ENCODE measurements at regions not wholly inside any gene's neighbourhood (a gene's known extent, or its start where the extent isn't known, plus 50 kb on each side); places are given as distances from the start of the nearest gene placed in this dataset.

DNA sequence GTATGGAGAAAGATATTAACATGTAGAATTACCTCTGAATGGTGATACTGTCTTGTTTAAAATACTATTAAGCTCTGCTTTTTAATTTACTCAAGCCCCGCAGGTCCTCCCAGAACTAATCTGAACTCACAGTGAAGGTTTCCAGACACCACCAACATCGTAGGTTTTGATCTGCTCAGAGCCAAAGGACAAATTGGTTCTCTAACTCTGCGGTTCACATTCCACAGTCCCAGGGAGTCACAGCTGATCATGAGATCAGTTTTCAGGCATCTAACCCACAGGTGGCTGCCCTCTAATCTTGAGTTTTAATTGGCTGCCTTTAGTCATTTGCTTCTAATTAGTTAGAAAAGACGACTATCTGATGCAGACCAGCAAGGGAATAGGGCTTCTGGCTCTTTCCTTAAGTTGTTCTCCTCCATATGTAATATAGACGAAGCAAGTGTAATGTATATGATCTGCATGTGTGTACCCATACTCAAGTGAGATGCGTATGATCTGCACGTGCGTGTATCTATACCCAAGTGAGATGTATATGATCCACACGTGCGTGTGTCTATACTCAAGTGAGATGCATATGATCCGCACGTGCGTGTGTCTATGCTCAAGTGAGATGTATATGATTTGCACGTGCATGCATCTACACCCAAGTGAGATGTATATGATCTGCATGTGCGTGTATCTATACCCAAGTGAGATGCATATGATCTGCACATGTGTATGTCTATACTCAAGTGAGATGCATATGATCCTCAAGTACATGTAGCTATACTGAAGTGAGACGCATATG, 331.5 kb upstream of the NPVF start:
- no peak for DNase-seq

DNA sequence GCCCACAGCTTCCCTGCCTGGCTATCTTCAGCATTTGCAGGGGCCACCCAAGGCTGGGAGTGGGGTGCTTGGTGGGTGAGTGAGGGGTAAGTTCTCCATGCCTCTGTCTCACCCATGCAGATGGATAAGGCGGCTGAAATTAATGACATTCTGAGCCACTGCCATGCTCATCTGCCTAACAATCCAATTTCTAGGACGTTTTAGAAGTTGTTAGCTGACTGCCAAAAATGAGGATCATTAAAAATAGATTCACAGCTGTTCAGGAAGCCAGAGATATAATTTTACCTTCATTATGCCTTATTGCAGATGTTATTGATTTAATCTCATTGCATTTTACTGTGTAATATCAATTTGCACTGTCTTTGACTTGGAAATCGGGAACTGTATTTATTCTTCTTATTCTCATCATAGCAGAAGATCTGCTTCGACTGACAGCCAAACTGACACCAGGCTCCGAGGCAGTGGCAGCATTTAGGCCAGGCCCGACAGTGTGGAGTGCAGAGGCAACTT, 334.4 kb upstream of the NPVF start:
- DNase-seq, result no peak

DNA sequence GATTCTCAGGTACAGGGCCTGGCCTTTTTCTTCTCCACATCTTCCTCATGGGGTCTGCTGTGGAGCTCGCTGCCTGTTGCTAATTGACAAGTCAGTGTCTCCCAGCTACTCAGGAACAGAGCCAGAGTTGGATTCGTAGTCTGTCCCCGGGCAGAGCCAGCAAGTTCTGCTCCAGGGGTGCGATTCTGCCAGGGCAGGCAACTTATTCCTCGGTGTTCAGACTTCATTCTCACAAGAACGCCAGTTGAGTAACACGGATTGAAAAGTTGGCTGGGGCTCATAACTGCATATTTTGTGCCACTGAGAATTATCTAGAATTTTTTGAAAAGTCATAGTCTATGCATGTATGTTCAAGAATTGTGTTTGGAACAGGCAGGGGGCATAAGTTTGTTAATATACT, 336.7 kb upstream of the NPVF start:
- no peak for DNase-seq

DNA sequence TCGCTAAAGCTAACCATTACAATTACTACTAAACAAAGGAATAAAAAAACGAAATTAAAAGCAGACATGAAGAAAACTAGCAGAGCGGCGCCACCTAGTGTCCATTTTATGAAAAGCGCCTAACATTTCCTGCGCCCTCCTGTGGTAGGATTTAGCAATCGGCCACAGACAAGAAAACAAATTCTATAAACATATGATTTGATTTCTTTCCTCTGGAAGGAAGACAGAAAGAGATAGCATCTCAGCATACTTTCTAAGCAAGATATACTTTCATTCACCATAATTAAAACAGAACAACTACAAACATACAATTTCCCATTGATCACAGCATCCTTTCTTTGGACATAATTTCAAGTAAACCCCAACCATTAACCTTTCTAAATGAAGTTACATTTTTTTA, 337.7 kb upstream of the NPVF start:
- DNase-seq, result no peak

DNA sequence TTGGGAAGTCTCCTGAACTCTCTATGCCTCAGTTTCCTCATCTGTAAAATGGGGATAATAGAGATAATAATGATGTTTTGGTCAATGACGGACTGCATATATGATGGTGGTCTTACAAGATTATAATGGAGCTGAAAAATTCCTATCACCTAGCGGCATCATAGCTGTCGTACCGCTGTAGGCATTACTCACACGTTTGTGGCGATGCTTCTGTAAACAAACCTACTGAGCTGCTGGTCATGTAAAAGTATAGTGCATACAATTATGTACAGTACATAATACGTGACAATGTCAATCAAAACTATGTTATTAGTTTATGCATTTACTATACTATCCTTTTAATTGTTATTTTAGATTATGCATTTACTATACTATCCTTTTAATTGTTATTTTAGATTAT, 339.1 kb upstream of the NPVF start:
- no peak for DNase-seq

DNA sequence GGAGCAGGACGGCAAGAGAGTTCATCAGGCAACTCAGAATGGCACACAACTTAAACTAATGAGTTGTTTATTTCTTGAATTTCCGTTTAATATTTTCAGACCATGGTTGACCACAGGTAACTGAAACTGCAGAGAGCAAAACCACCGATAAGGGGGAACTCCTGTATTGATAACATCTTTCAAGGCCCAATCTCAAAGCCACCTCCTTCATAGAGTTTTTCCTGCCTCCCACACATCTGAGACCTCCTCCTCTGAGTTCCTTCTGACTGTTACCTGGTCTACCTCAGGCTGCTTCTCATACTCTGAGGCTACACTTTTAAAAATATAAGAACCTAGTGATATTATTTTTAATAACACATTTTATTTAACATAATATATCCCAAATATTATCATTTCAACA, 341.5 kb upstream of the NPVF start:
- DNase-seq, result no peak

DNA sequence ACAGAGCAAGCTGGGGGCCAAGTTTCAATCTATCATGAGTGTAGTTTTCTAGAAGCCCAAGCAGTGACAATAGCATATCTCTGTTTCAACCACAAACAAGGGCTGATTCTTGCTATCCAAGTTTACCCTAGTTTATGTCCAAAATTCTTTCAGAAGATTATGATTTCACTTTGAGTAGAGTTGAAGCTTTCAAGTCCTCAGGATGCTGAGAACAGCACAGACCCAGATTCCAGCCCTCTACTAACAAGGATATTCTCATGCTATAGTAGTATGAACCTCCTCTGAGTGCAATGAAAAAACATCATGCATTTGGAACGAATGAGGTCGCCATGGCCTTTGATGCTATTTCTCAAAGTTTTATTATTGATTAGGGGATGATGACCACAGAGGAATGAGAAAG, 344.1 kb upstream of the NPVF start:
- no peak for DNase-seq

DNA sequence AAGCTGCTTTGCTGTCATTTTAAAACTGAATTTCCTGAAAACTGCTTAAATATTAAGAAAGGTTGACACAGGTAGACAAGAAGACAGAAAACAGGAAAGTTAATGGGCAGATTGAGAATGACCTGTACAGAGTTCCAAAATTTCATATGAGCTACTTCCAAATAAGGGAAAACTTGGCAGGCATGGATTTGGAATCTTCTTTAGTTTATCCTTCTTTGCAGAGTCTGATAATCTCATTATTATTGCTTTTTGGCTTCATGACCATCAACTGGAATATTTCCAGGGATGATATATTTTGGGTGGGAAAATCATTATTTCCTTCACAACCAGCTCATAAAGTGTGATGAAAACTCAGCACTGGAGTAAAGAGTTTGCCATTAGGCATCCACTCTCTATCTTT, 346.5 kb upstream of the NPVF start:
- no peak for DNase-seq

DNA sequence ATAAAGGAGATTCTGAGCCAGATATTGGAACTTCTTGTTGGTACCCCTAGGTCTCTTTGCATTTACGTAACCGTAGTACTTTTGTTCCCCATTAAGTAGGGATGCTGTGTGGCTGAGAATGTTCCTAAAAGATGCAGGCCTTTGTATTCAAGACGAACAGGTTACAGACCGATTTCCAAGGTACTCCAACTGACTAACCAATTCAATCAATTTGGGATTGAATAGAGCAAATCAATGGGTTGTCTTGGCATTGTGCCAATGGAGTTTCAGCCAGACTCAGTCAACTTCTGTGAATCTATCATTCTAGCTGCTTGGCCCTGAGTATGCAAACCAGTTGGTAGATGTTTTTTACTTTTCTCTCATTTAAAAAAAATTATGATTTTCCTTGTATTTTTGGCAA, 347.3 kb upstream of the NPVF start:
- DNase-seq, result no peak

DNA sequence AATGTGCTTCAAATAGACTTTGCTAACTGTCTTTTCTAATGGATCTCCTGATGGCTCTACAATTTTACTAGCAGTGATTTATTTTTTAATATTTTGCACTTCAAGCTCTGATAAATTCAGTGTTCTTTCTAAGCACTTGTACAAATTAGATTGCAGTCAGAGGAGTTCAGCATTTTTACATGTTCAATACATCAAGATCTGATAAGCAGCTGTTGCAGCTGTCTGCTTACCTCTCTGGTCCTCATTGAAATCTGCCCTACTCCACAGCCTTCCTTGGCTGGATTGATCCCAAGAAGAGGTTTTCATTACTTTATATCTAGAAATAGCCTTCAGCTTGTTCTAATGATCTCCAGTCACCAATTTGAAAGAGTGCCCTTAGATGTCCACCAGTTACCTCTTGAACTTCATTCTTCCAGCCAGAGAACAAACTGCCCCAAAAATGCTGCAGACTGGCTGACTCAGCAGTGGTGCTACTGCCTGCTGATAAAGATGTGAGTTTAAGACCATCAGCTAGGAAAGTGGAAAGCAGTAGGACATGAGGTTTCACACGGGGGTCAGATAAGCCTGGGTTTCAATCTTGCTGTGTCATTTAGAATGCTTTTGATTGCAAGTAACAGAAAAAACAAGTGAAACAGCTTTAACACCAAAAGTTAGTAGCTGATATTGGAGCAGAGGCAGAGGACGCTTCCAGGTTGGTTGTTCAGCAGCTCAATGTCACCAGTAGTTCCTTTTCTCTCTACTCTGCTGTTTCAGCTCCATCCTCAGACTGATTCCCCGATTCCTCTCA, 350.9 kb upstream of the NPVF start:
- no peak for DNase-seq

DNA sequence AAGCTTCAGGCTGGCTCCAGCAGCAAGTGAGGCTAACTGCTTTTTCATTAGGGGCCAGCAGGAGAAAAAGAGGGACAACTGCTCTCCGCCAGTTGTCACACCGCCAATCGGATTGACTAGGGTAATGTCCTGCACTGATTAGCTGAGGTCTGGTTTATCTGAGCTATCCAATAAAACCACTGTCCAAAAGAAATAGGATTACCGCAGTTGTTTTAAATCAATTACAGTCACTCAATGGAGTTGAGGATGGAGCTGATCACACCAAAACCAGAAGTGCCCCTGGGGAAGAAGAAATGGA, 351.4 kb upstream of the NPVF start:
- no peak for DNase-seq

DNA sequence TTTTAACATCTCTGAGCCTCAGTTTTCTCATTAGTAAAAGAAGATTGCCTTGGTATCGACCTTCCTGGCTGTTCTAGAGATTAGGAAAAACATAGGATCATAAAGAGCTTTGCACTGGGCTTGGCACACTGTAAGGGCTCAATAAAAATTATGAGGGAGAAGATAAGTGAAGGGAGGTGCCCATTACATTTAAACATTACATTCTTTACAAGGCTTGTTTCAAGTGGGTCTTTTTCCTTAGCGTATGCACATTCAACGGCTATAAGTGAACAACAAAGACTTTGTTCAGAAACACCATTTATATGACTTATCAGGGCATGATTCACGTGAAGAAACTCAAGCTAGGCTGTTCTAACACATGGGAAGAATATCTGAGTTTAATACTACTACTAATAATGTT, 351.9 kb upstream of the NPVF start:
- DNase-seq, result no peak

DNA sequence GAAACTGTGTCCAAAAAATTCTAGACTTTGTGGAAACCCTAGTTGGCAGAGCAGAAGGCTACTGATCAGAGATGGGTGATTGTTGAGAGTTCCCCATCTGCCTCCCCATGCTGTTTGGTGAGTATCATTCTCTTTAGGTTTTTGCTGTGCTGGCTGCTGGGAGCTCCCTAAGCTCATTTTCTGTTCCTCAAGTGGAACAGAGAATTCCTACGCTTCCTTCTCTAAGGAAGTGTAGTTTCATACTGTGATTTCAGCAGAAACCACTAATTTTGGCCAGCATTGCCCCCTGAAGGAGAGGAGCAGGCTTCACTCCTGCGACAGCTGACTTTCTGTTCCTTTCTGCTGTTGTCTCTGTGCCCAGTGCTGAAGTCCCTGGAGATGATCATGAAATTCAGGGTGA, 355.3 kb upstream of the NPVF start:
- DNase-seq, result no peak

DNA sequence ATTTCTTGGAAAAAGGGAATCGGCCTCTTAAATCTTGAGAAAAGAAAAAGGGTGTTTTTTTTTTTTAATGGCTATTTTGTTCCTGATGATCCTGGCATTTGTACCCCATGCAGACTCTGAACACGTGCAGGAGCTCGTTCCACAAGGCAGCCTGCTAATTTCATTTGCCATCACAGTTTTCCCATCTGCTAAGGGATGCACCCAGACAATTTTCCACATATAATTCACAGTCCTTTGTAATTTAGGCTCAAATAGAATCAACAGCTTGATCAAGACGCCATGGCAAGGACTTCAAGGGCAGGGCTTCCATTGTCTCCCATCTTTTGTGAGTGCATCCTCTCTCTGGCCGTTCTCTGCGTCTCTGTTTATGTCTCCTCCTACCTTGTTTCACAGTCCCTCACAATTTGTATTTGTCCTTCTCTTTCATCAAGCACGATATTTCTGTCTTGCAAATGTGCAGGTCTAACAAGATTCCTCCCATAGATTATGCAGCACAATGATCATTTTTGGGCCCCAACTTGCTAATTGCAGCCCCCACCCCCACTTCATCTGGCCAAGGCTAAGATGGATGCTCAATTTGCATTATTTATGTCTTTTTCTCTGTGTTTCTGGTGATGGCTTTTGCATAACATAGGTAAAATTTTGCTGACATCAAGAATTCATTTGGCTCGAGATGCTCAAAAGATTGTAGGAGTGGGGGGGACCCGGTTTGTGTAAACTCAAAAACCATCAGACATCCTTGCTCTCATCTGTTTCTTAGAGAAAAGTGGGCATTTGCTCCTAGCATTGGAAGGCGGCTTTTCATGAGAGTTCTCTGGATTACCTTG, 356.0 kb upstream of the NPVF start:
- DNase-seq, result no peak

DNA sequence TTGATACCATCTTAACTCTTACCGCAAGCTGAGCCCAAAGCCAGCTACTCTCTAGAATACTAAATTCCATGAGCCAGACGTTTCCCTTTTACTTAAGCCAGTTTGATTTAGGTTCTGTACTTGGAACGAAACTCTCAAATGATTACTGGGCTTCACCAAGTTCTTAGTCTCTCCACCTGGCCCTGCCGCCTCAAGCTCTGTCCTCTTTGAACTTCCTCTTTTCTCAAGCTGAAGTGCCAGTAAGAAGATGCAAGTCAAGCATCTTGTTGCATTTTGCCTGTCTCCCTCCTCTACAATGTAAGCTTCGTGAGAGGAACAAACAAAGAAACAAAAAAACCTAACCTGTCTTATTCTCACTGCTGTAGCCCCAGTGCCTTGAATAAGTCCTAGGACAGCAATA, 358.2 kb upstream of the NPVF start:
- DNase-seq, result no peak

DNA sequence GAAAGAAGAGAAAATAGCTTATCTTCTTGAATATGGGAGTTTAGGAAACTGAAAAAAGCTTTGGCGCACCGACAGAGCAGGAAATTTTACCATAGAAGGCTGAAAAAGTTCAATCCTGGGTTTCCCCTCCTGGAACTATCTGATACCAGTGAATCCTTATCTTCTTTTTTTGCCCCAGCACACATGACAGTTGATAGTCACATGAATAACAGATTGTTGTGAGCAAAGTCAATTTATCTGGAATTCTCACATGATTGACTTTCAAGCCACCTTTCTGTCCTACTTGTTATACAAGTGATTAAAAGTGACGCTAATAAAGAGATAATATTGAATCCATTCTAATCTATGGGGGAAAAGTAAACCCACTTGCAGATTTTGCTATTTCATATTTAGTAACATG, 365.8 kb upstream of the NPVF start:
- DNase-seq, result no peak

DNA sequence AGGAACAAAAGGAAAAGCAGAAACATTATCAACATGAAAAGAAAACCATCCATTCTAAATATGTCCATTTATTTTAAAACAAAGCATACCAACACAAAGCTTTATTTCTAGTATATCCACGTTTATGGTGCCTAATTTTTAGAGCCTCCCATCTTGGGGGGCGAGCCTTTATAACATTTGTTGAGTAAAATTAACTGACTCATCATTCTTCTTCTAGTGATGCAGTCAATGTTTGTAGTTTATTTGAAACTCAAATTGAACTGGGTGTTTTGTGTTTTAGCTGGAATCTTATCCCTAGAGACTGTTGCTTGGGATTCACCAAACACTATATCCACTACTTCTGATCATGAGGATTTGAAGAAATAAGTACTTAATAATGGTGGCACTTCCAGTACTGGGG, 366.4 kb upstream of the NPVF start:
- no peak for DNase-seq

DNA sequence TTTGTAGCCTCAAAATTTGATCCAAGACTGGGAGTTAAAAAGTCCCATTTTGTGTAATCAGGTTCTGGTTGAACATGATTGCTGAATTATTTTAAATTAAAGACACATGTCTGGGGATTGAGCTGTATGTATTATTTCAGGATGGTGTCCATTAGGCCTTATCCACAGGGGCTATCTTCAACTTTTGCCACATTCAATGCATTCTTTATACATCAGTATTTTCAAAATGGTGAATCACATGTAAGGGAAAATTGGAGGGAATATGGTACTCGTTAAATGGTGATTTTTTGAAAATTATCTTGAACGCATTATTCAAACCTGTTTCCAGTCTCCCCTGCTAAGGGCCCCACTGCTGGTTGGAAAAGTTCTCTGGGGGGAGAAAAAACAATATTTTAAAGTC, 367.7 kb upstream of the NPVF start:
- no peak for DNase-seq

DNA sequence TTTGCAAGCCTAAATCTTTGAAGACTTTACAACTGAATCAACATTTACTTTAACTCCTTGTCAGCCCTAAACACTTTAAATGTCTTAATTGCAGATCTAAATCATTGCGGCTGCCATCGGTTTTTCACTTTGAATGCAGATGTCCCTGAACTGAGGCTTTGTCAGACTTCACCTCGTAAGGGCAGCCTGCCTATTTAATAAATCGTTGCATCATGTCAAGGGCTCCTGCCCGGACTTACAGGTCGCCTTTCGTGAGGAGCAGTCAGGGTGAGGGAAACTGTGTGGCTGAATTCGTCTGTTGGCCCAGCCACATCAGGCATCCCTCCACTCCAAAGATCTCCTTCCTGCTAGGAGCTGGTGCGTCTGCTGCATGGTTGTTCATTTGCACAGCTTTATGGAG, 368.2 kb upstream of the NPVF start:
- DNase-seq, result no peak

DNA sequence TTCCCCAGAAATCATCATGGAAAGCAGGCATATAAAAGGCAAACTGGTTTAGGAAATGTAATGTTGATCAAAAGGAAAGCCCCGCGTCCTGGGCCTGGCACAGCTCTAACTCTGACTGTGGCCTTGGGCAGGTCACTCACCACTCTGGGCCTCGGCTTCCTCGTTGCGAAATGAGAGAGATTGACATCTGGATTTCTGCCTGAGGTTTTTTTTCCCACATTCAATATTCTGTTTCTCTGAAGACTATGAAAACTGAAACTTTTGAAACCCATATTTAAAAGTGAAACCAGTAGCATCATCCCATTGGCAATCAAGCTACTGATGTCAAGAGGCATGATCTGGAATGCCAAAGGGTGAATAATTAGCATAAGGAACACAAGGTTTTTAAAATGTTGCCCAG, 369.7 kb upstream of the NPVF start:
- no peak for DNase-seq

DNA sequence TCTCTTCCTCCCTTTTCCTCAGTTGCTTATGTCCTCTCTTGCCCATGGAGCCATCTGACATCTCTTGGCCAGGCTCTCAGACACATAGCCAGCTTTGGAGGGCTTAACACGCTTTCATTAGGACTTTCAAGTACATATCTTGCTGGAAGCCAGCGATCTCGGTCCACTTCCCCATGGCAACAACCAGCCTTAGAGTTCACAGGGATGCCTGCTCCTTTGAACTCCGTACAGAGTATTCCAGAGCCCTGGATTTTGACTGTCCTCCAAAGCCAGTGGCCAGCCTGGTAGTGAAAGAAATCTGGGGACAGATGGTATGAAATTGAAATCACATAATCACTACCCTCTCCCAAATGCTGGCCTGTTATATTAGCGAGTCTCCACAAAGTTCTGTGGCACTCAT, 370.5 kb upstream of the NPVF start:
- DNase-seq, result no peak

DNA sequence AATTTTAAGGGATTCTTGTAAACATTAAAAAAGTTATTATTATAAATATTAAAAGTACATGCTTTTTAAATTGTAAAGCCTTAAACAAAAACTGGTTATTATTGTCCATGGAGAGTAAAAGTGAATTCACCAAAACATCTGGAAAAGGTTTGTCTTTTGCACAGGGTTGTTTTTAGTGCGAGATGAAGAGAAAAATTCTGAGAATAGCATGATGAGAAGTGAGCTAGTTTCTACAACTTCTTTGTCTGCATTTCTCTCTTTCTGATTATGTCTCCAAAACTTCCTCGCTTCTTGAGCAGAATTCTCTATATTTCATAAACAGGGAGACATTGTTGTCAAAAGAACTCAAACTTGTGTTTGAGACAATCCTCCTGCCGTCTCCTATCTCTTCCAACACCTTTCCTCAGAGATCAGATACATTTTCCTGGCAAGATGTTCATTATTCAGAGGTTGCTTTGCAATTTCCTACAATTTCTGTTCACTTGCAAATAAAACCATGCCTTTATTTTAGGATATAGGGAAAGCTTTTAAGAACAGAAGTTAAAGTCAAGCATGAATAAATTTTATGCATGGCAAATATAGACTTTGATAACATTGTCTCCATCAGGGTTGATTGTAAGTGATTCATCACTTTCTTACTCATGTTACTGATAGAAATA, 372.1 kb upstream of the NPVF start:
- DNase-seq, result no peak

All from activated gamma-delta T cell (primary cell).